NCI-H2196 treated with DMSO at 0.1 percent for 48 hours (cell line): ENCODE measurements at regions not wholly inside any gene's neighbourhood (a gene's known extent, or its start where the extent isn't known, plus 50 kb on each side); places are given as distances from the start of the nearest gene placed in this dataset.

Experiments used
- DNase-seq: peaks from one replicate; lab custom pipeline; 2025; ENCODE audit not compliant: unreplicated experiment; lab: John Stamatoyannopoulos, UW

DNA sequence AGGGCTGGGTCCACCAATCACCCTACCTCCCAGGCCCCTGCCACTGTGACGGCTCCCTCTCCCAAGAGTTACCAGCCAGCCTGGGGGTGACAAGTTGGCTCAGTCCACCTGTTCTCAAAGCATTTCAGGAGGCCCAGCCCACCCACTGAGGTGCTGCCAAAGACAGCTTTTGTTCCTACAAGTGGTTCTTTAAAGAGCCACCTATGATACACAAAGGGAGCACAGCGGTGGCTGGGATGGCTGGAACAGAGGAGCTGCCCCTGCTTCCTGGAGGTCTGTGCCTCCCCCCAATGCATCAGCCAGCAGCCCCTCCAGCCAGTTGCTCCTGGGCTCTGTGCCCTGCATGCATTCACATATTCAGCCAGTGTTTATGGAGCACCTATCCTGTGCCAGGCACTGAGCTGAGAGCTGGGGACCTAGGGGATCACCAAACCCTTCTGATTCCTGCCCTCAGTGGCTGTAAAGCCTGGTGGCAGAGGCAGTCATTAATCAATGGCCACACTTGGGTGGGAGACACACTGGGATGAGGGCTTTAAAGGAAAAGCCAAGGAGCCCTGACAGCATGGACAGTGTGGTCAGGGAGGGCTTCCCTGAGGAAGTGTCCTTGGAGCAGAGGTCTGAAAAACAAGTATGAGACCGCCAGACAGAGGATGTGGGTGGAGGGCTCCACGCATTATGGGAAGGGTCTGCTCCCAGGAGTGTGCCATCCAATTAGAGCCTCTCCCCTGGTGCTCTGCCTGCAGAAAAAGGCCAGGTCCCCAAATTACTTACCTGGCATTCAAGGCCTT, 107.1 kb upstream of the LINGO1 start:
- DNase-seq = no peak

DNA sequence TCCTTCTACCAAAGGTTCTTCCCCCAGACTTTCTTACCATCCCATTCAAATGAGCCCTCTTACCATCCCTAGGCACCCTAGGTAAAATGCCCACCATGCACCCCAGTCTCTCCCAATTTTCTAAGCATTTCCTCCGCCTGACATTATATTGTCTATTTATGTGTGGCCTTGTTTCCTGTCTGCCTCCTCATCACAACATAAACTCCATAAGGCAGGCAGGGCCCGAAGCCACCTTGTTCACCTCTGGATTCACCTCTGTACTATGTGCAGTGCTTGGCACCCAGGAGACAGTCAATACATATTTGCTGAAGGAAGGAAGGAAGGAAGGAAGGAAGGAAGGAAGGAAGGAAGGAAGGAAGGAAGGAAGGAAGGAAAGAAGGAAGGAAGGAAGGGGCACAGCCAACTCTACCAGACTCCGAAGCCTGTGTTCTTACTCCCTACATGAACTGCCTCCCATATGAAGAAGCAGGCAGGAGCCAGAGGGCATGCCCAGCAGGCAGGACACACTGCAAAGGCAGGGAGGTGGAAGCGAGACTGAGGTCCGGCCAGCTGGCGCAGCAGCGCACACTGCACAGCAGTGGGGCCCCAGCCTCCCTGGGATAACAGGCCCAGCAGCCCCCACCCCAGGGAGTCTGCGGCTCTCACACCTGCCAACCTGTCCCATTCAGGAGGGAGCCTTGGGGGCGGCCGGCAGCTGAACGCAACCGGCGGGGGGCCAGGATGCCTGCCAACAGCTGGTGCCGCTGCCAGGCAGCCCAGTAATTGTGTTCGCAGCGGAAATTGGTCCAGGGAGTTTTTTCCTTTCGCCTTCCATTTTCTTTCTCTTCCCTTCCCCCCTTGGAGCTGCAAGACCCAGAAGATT, 106.0 kb upstream of the LINGO1 start:
- DNase-seq = peak; percentile 62

DNA sequence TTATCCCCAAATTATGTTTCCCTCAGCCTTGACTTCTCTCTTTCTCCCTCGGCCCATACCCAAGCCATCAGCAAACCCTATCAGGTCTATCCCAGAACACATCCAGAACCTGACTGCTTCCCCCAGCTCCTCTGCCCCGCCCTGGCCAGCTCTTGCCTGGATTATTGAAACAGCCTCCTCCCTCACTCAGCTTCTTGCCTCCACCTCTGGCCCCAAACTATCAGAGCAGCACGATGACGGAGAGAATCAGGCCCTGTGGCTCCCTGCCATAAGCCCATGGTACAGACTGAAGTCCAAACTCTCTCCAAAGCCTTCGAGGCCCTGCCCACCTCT, 105.3 kb upstream of the LINGO1 start:
- DNase-seq = no peak

DNA sequence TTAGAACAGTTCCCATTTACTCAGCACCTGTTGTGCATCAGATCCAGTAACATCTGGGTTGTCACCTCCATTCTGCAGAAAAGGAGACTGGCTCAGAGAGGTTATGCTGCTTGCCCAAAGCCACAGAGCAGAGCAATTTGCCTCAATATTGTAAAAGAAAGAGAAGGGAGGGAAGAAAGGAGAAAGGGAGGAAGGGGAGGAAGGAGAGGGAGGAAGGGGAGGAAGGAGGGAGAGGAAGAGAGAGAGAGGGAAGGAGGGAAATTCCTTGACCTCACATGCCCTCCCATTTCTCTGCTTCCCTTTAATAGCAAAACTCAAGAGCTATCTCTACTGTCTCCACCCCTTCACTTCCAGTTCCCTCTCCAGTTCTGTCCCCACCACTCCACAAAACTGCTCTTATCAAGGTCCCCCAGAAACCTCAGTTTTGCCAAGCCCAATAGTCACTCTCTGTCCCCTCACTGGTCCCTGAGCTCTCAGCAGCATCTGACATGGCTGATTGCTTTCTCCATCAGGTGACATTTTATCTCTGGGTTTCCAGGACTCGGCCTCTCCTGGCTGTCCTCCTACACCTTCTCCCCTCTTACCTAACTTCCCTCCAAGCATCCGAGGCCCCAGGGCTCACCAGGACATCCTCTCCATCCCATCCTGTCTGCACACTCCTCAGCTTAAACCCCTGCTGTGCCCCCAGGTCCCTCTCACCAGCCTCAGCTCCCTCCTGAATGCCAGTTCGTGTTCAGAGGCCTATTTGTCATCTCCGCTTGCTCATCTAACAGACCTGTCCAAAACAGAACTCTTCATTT, 104.7 kb upstream of the LINGO1 start:
- DNase-seq = no peak

DNA sequence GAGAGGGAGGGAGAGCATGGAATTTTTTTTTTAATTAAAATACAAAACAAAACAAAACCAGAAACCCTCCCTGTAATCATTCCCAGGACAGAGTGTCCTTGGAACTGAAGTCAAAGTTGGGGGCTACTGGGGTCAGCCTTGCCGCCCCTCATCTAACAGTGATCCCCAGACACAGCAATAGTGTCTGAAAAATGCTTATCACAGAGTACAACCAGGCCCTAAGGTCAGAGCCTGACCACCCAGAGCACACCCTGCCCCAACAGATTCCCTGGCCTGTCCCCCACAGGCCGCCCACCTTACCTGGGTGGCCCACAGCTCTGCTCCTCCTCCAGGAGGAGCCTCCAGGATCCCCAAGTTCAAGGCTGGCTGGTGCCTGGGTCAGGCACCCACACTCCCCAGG, 101.6 kb upstream of the LINGO1 start:
- no peak for DNase-seq

DNA sequence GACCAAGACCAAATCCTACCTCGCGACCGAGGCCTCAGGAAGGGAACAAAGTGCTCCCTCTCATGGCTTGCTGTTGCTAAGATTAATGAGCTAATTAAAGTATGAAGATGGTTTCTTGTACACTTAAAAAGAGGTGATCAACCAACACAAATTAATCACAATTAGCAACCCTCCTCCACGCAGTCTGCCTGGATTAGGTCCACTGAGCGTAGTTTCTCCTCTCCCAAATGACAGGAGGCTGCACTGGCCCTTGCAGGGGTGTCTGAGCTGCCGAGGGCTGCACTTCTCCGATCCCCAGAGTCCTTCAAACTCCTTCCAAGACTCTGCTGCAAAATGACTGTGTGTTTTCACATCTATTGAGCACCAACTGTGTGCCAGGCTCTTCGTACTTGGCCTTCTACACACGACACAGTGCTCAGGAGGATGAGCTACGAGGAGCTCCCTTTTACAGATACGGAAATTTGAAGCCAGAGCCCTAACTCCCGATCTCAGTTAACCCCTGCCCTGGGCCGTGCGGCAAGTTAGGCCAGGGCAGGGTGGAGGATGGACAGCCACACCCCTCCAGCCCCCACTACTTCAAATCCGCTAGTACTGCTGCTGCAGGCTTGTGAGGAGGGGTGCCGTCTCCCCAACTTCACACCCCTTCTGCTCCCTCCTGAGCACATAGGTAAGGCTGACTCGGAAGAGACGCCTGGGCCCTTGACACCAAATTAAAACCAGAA, 101.0 kb upstream of the LINGO1 start:
- no peak for DNase-seq

DNA sequence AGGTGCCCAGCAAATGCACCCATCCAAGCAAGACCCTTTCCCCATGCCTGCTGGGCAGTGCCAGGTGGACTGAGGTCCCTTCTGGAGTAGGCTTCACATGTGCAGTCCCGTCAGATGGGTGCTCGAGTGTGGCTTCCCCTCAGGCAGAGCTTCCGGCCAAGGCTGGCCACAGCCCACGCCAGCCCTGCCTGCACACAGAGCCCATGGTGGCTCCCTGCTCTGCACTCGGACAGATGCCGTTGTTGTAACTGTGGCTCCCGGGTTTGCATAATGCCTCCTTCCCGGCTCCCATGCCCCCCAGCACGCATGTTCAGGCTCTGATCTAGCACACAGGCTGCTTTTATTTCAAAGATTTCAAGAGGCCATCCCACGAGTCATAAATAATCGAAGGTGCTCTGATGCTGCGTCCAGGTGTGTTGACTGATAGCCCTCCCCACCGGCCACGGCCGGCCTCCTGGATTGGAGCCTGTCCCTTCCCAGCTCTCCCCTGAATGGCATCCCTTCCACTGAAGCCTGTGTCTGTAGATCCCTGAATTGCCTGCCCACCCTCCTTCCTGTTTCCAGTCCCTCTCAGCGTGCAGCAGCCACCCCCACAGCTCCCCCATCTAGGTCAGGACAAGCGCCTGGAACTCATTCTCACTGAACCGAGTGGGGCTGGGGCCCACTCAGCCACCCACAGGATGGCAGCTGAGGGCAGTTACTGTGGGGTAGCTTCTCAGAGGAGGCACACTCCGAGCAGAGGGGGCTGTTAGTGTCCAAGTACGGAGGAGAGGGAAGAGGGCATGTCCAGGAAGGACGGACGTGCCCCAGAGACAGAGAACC, 100.0 kb upstream of the LINGO1 start:
- DNase-seq = no peak

DNA sequence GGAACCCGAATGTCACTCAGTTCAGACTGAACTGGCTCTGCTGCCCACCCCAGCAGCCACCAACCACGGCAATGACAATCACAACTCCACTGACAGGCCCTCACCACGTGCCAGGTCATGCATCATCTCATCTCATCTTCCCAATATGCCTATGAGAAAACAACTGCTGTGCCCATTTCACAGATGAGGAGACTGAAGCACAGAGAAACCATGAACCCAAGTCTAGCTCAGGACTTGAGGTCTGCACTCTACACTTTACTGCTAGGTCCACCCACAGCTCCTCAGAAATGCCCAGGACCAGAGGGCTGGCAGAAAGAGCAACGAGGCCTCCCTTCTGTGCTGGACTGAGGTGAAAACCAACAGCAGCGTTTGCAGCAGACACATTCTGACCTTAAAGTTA, 99.2 kb upstream of the LINGO1 start:
- DNase-seq = no peak

DNA sequence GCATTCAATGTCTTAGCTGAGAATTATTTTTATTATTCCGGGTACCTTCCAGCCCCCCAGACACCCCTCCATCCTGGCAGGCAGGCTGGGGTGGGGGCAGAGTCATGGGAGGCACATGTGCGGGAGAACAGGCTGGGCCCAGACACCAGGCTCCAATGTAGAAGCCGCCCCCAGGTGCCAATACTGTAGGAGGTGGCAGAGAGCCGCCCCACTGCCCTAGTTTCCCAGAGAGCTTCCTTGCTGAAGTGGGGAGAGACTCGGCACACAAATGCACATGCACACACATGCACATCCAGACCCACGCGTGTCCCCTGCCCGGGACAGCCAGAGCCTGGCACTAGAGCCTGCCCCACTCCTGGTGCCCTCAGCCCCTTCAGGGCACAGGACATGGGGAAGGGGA, 98.4 kb upstream of the LINGO1 start:
- DNase-seq = no peak

DNA sequence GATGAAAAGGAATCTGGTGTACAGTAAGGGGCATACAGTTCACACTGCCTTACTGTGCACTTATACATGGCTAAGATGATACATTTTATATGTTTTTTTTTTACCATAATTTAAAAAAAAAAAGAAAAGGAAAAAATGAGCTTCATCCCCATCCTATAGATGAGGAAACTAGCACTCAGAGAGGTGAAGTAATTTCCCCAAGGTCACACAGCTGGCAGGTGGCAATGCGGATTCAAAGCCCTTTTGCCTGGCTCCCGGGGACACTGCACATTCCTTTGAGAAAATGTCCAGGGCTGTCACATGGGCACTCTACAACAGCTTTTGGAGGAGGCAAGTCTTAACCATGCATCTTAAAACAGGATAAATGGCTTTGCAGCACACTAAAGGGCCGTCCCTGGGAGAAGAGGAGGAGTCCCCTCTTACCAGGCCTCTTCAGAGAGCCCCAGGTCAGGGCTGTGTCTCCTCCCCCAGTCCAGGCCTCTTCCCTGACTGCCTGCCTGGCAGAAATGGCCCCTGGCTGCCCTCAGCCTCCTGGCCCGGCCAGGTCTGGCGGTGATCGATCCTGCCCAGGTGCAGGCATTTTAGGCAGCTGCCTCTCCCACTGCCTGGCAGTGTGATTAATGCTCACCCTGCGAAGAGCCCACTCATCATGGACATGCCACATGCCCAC, 95.1 kb upstream of the LINGO1 start:
- no peak for DNase-seq

DNA sequence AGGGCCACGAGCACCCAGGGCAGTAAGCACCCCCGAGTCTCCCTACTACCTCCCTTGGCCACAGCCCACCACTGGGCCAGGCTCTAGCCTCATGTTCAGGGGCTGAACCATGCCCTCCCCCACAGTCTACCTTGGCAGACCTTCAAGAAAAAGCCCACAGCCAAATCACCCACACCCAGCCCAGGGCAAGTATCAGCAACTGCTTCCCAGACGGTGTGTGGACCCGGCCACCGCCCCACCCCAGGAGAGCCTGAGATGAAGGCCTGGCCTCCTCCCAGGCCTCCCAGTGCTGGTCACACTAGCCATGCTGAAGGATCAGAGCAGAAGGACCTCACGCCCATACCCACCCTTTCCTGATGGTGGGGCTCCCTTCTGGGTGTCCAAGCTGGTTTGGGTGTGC, 92.0 kb upstream of the LINGO1 start:
- no peak for DNase-seq

DNA sequence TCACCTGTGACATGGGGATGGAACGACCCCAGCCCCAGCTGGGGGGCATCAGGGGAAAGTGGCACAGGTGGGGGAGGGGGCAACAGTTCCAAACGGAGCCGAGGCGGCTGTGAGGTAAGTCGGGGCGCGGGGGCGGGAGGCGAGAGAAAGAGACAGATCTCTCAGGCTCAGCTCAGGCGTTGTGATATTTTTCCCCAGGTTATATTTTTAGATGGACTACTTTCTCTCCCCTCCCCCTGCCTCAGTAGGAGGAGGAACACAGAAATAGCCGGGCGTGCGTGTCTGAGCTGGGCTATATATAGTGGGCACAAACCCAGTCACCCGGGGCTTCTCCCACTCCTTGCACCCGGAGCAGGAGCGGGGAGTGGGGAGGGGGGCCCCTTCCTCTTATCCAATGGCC, 91.0 kb upstream of the LINGO1 start:
- DNase-seq = no peak

DNA sequence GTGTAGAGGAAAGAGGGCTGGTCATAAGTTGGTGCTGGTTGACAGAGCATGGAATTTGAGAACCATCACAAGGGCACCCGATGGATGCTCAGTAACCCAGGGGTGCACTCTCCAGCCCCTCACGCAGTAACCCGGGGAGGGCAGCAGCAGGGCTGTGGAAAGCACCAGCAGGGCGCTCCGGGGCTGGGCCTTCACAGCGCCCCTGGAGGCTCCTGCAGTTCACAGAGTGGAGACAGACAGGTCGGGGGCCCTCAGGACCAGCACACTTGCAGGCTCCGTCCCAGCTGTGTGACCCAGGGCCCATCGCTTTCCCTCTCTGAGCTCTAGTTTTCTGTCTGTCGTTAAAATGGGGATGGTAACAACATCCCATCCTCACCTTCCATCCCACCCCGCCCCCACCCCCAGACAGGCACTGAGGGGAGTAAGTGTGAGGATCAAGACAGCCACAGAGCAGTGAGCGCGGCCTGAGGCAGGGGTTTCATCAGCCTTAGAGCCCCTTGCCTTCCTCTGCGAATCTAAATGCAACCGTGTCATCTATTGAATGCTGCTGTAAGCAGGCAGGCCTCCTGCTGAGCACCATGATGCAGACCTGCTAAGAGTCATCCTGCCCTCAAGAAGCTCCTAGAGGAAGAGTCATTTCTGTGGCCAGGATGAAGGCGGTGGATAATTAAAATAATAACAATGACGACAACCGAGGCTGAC, 90.2 kb upstream of the LINGO1 start:
- DNase-seq = no peak

DNA sequence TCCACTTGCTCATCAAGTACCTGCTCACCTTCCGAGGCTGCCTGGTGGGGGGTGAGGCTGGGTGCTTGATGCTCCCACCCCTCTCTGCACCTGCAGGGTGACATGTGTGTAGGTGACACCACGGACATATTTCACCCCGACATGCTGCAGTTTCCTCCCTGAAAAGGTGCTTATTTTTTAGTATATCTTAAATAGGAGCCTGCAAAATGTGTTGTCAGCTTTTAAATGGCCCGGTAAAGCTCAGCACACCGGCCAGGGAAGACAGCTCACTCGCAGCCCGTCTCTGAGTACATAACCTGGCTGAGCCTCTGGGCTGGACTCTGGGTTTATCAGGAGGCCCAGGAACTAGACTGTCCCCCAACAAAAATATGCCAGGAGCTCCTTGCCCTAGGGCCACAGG, 89.3 kb upstream of the LINGO1 start:
- no peak for DNase-seq

DNA sequence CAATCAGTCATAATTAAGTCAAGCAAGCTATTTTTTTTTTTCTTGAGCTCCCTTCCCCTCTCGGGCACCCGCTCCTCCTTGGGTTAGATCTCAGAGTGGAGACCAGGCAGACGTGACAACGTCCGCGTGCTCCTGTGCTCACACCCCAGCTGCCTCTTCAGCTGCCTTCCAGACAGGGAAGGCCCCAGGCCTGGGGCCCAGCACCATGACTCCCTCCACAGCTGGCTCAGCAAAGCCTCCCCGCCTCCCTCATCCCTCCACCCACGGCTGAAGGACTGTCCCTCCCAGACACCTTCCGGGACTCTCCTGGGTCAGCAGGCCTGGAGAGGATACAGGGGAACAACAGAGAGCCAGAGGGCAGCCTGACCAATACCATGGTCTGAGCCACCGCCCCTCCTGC, 87.9 kb upstream of the LINGO1 start:
- DNase-seq = no peak

DNA sequence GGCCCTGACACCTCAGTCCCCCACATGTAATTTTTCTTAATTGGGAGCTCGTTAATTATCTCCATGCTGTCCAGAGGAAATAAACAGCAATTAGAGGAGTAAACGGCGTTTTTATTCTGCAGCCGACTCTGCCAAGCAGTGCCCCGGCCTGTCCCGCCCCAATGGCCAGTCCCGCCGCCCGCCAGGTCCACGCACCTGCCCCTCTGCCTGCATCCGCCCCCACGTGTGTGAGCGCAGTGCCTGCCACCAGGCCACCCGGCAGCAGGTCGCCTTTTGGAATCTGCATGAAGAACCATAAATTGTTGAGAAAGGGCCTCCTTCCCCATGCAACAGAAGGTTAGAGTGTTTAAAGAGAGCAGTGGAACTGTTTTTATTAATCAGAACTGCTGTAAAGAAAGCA, 87.5 kb upstream of the LINGO1 start:
- no peak for DNase-seq

DNA sequence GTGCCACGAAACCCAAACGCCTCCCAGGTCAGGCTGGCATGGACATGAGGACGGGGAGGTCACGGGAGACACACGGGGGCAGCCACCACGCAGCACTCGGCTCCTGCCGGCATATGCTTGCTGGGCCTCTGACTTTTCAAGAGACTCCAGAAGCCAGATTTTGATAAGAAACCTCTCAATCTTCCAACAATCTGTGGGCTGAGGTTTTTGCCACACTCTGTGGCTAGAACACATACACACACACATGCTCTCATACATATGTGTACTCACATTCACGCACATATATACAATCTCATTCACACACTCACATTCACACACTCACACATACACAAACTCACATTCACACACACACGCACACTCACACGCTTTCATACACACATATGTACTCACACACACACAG, 86.7 kb upstream of the LINGO1 start:
- no peak for DNase-seq

DNA sequence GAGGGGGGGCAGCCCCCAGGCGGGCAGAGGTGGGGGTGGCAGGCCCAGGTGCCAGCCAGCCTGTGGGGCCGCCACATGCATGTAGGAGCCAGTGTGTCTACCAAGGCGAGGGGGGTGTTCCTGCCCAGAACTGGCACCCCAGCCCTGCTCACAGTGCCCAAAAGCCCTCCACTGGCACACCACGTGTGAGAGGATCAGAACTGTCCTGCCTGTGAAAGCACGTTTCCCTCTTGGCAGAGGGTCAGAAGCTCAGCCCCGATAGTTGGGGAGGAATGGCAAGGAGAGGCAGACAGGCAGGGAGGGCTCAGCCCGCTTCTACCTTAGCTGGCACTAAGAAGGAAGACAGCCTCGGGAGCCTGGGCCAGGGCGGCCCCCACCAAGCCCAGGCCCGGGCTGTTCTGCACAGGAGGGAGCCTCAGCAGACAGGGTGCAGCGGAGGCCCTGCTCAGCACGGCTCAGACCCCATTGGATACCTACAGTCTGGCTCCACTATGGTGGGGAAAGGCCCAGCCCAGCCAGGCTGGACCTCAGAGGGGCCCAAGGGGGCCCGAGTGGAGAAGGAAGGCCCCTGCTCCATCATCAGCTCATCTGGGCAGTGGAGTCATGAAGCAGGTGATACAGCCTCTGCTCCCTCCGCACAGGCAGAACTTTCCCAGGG, 84.8 kb upstream of the LINGO1 start:
- no peak for DNase-seq
